WTC11 (cell line): ENCODE measurements at regions not wholly inside any gene's neighbourhood (a gene's known extent, or its start where the extent isn't known, plus 50 kb on each side); places are given as distances from the start of the nearest gene placed in this dataset.

ENCODE experiments used
- ATF3 ChIP-seq: sonication (generic); formaldehyde crosslinking; conservative IDR thresholded peaks from 2 replicates; pipeline ENCODE4 v1.8.1; 2022; ENCODE audit warnings: mild to moderate bottlenecking, missing genetic modification reagents
- CREB1 ChIP-seq: sonication (generic); formaldehyde crosslinking; IDR thresholded peaks from 2 replicates; pipeline ENCODE4 v1.8.0; 2023; ENCODE audit warnings: mild to moderate bottlenecking, missing genetic modification reagents
- CREM ChIP-seq: sonication (generic); formaldehyde crosslinking; IDR thresholded peaks from 2 replicates; pipeline ENCODE4 v1.8.1; 2022; ENCODE audit warnings: mild to moderate bottlenecking, missing genetic modification reagents, moderate library complexity
- CTCF ChIP-seq: fragments of 200-600 bp; IDR thresholded peaks from 2 replicates; pipeline ENCODE4 v1.8.0; 2022; ENCODE audit warnings: antibody characterized with exemption
- FOXK1 ChIP-seq: sonication (generic); formaldehyde crosslinking; IDR thresholded peaks from 2 replicates; pipeline ENCODE4 v1.8.0; 2022; ENCODE audit warnings: mild to moderate bottlenecking, moderate library complexity, missing genetic modification reagents
- FOXP4 ChIP-seq: sonication (generic); formaldehyde crosslinking; IDR thresholded peaks from 2 replicates; pipeline ENCODE4 v1.8.0; 2022; ENCODE audit warnings: mild to moderate bottlenecking, missing genetic modification reagents
- GTF2I ChIP-seq: fragments of 250-450 bp; sonication (Bioruptor Pico); conservative IDR thresholded peaks from 2 replicates; pipeline ENCODE4 v1.4.0; 2021; ENCODE audit warnings: mild to moderate bottlenecking
- MAX ChIP-seq: sonication (generic); formaldehyde crosslinking; IDR thresholded peaks from 2 replicates; pipeline ENCODE4 v1.8.0; 2022; ENCODE audit warnings: mild to moderate bottlenecking, missing genetic modification reagents
- NFYB ChIP-seq: sonication (generic); formaldehyde crosslinking; conservative IDR thresholded peaks from 2 replicates; pipeline ENCODE4 v1.8.0; 2022; ENCODE audit warnings: low read depth, missing genetic modification reagents
- OVOL2 ChIP-seq: fragments of 250-450 bp; sonication (Bioruptor Pico); IDR thresholded peaks from 2 replicates; pipeline ENCODE4 v1.9.0; 2021; ENCODE audit warnings: mild to moderate bottlenecking, borderline replicate concordance
- SMAD4 ChIP-seq: sonication (generic); formaldehyde crosslinking; IDR thresholded peaks from 2 replicates; pipeline ENCODE4 v1.8.0; 2022; ENCODE audit warnings: mild to moderate bottlenecking, missing genetic modification reagents
- TCF7 ChIP-seq: sonication (generic); formaldehyde crosslinking; IDR thresholded peaks from 2 replicates; pipeline ENCODE4 v1.8.0; 2022; ENCODE audit warnings: mild to moderate bottlenecking, low read depth, missing genetic modification reagents, moderate library complexity
- USF2 ChIP-seq: sonication (generic); formaldehyde crosslinking; IDR thresholded peaks from 2 replicates; pipeline ENCODE4 v1.8.1; 2023; ENCODE audit warnings: mild to moderate bottlenecking, missing genetic modification reagents, moderate library complexity

- TF ChIP-seq CTCF = no peak
- no peak for TF ChIP-seq CREB1 (CRISPR knock-in tag)
- no peak for TF ChIP-seq TCF7 (CRISPR knock-in tag)
- TF ChIP-seq NFYB (CRISPR knock-in tag) = no peak
- TF ChIP-seq MAX (CRISPR knock-in tag) = no peak
- TF ChIP-seq ATF3 (CRISPR knock-in tag) = no peak
- no peak for TF ChIP-seq GTF2I (CRISPR knock-in tag)
- no peak for TF ChIP-seq FOXP4 (CRISPR knock-in tag)
- no peak for TF ChIP-seq FOXK1 (CRISPR knock-in tag)
- no peak for TF ChIP-seq CREM
- no peak for TF ChIP-seq USF2 (CRISPR knock-in tag)
- TF ChIP-seq OVOL2 = no peak
- no peak for TF ChIP-seq SMAD4 (CRISPR knock-in tag)
Measured at GRCh38 chr3:64454768-64455167, 229.5 kb upstream of the PRICKLE2 start.
